NOMO-1 (cell line): ENCODE measurements at regions not wholly inside any gene's neighbourhood (a gene's known extent, or its start where the extent isn't known, plus 50 kb on each side); places are given as distances from the start of the nearest gene placed in this dataset.
"Not testable (repeated sequence)": the region's sequence is repeated elsewhere in the genome, so short reads cannot be mapped to it uniquely, and the experiment has no call there.

Experiments used
- DNase-seq, 2 experiments: peaks; one replicate each; lab custom pipeline; 2025; ENCODE audit not compliant: unreplicated experiment in 2 of 2; lab: John Stamatoyannopoulos, UW

- DNase-seq = no peak
Observed at GRCh38 chr2:184294831-184295230, 303.5 kb upstream of the ZNF804A start.

GRCh38 chr2:184297085-184297484 is 301.2 kb upstream of the ZNF804A start:
- DNase-seq = no peak

GRCh38 chr2:184302506-184302905 is 295.8 kb upstream of the ZNF804A start:
- no peak for DNase-seq

GRCh38 chr2:184304006-184304405 is 294.3 kb upstream of the ZNF804A start:
- DNase-seq = no peak

- no peak for DNase-seq
Observed at GRCh38 chr2:184305105-184305504, 293.2 kb upstream of the ZNF804A start.

- DNase-seq = no peak
Observed at GRCh38 chr2:184308706-184309105, 289.6 kb upstream of the ZNF804A start.

- no peak for DNase-seq
Observed at GRCh38 chr2:184312970-184313369, 285.4 kb upstream of the ZNF804A start.

- DNase-seq = no peak
Observed at GRCh38 chr2:184314829-184315228, 283.5 kb upstream of the ZNF804A start.

- no peak for DNase-seq
Observed at GRCh38 chr2:184316921-184317320, 281.4 kb upstream of the ZNF804A start.

GRCh38 chr2:184322615-184323014 is 275.7 kb upstream of the ZNF804A start:
- DNase-seq = no peak

- DNase-seq = no peak
Observed at GRCh38 chr2:184326066-184326465, 272.3 kb upstream of the ZNF804A start.

GRCh38 chr2:184327805-184328204 is 270.5 kb upstream of the ZNF804A start:
- not testable (repeated sequence) for DNase-seq

GRCh38 chr2:184330561-184330960 is 267.8 kb upstream of the ZNF804A start:
- not testable (repeated sequence) for DNase-seq

GRCh38 chr2:184336688-184337087 is 261.6 kb upstream of the ZNF804A start:
- DNase-seq = no peak

GRCh38 chr2:184338771-184339170 is 259.6 kb upstream of the ZNF804A start:
- no peak for DNase-seq

GRCh38 chr2:184339966-184340365 is 258.4 kb upstream of the ZNF804A start:
- no peak for DNase-seq

GRCh38 chr2:184346338-184346862 is 251.9 kb upstream of the ZNF804A start:
- DNase-seq = no peak

GRCh38 chr2:184351126-184351525 is 247.2 kb upstream of the ZNF804A start:
- DNase-seq = no peak

GRCh38 chr2:184357033-184357432 is 241.3 kb upstream of the ZNF804A start:
- no peak for DNase-seq

- no peak for DNase-seq
Observed at GRCh38 chr2:184359379-184359778, 238.9 kb upstream of the ZNF804A start.

- no peak for DNase-seq
Observed at GRCh38 chr2:184363213-184363612, 235.1 kb upstream of the ZNF804A start.

- DNase-seq = no peak
Observed at GRCh38 chr2:184367211-184367610, 231.1 kb upstream of the ZNF804A start.

- DNase-seq = no peak
Observed at GRCh38 chr2:184369307-184369706, 229.0 kb upstream of the ZNF804A start.
